ENCODE measurements at regions not wholly inside any gene's neighbourhood (a gene's known extent, or its start where the extent isn't known, plus 50 kb on each side); places are given as distances from the start of the nearest gene placed in this dataset.

DNA sequence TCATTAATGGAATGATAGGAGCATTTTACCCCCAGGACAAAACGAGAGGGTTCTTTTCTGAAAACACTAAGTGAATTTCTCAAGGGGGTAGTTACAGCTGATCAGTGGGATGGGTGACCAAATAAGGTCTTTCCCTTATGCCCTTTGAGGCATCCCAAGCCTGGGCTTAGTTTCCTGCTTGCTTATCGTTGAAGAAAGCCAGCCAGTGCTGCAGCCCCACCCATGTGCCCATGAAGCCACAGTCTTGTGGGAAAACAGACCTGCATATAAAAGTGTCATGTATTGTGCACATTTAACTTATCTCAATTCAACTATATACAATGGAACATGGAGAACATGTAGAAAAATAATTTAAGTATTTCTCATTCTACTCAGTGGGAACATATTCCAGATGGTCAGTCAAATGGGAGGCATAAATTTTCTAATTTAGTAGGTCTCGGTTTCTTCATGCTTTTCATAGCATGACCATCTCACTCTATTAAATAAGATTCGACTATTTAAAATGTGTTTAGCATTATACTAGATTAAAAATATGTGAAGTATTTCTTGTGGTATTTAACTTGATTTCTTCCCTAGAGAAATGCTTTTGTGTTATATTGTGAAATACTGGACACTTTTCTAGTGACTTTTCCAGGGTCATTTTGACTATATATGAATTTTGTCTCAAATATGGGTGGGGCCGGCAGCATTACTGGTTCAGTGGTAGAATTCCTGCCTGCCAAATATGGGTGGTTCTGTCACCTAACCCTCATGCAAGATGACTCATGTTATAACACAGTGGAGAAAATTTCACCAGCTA is 189.7 kb upstream of the SGCD start:
- no peak overlapping the region for H3K27ac ChIP-seq
- WGBS, 4 donors = 56 to 73% (median 69%) methylated on average over 5 of the region's 5 CpGs
- ATAC-seq = no peak
- TF ChIP-seq POLR2A (IDR thresholded peaks at IDR 0.05) (no peak), CTCF (IDR thresholded peaks at IDR 0.05) (no peak)
- H3K4me1 ChIP-seq = no peaks in the 10 kb centered on the region
- DNase-seq = no peak
- H3K27me3 ChIP-seq = no peaks in the 10 kb centered on the region
- intact Hi-C loops (cut with DNase I) = no loop called here
- peaks cover 0 to 6% (median 0%) of the 10 kb centered on the region in 12 donors for H3K9me3 ChIP-seq
- no peaks in the 10 kb centered on the region for H3K36me3 ChIP-seq
- no peak overlapping the region for H3K4me3 ChIP-seq

DNA sequence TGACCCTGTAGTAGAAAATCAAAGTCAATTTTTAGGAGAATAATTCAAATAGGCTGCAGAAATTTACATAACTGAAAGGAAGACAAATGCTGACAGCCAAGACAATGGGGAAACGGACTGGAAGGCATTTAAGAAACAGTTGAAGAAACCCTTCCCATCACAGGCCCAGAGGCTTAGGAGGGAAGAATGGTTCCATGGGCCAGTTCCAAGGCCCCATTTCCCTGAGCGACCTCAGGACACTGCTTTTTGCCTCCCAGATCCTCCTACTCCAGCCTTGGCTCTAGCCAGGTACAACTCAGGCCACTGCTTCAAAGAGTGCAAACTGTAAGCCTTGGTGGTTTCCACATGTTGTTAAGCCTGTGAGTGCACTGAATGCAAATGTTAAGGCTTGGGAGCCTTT is 184.1 kb upstream of the SGCD start:
- H3K4me3 ChIP-seq = no peak overlapping the region
- H3K27me3 ChIP-seq = no peaks in the 10 kb centered on the region
- intact Hi-C loops (cut with DNase I) = no loop called here
- TF ChIP-seq CTCF (IDR thresholded peaks at IDR 0.05) (no peak), POLR2A (IDR thresholded peaks at IDR 0.05) (no peak)
- DNase-seq (no peak), ATAC-seq (no peak)
- peaks cover 0 to 18% (median 0%) of the 10 kb centered on the region in 12 donors for H3K9me3 ChIP-seq
- WGBS, 4 donors = 79 to 91% (median 81%) methylated on average over 2 of the region's 2 CpGs
- no peak overlapping the region for H3K27ac ChIP-seq
- H3K4me1 ChIP-seq = peaks cover 0 to 11% (median 0%) of the 10 kb centered on the region in 12 donors
- H3K36me3 ChIP-seq = no peaks in the 10 kb centered on the region

DNA sequence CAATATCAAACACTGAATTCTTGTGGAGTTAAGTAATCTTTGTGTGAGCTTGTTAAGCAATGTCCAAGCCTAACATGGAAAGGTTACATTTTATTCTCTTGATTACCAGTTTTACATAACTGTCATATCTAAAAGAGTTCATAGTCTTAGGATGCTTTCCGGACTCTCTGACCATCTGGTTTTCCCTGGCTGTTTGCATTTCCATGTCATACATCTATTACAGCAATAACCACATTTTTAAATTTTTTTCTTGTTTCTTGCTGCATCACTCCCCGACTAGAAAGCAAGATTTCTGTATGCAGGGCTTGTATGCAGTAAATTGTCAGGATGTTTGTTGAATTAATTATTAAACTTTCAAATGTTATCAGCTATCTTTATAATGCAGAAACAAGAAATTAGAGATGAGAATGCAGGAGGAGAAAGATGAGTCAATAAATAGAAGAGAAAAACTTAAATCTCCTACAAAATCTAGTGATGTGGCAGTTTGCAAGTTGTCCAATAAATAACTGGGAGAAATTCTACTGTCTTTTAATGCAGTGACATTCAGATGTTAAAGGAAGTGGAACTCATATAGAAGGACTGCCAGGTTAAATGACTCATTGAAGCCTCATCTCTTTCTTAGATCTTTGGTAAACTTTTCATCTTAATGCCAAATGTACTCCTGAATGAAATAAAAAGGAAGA is 179.6 kb upstream of the SGCD start:
- intact Hi-C loops (cut with DNase I) = no loop called here
- peaks cover 0 to 19% (median 0%) of the 10 kb centered on the region in 12 donors for H3K4me1 ChIP-seq
- H3K27ac ChIP-seq = no peak overlapping the region
- TF ChIP-seq CTCF (IDR thresholded peaks at IDR 0.05) (no peak), POLR2A (IDR thresholded peaks at IDR 0.05) (no peak)
- no peak overlapping the region for H3K4me3 ChIP-seq
- 32 to 58% (median 41%) methylated on average over 2 of the region's 2 CpGs for WGBS, 4 donors
- peaks cover 0 to 11% (median 0%) of the 10 kb centered on the region in 12 donors for H3K9me3 ChIP-seq
- no peak for ATAC-seq
- no peaks in the 10 kb centered on the region for H3K36me3 ChIP-seq
- H3K27me3 ChIP-seq = no peaks in the 10 kb centered on the region
- no peak for DNase-seq

- H3K36me3 ChIP-seq = no peaks in the 10 kb centered on the region
- TF ChIP-seq POLR2A (IDR thresholded peaks at IDR 0.05) = no peak
- H3K27me3 ChIP-seq = no peaks in the 10 kb centered on the region
- H3K27ac ChIP-seq = no peak overlapping the region
- DNase-seq (no peak), ATAC-seq (no peak)
- no peak overlapping the region for H3K4me3 ChIP-seq
- peaks cover 0 to 19% (median 0%) of the 10 kb centered on the region in 12 donors for H3K4me1 ChIP-seq
- intact Hi-C loops (cut with DNase I) = no loop called here
- peaks cover 0 to 6% (median 0%) of the 10 kb centered on the region in 12 donors for H3K9me3 ChIP-seq
- 49 to 67% (median 64%) methylated on average over 1 of the region's 1 CpG for WGBS, 4 donors
Measured at GRCh38 chr5:156147944-156148285, 179.0 kb upstream of the SGCD start.
